HG02870 (cell line): ENCODE measurements at regions not wholly inside any gene's neighbourhood (a gene's known extent, or its start where the extent isn't known, plus 50 kb on each side); places are given as distances from the start of the nearest gene placed in this dataset.
"Not testable (repeated sequence)": the region's sequence is repeated elsewhere in the genome, so short reads cannot be mapped to it uniquely, and the experiment has no call there.

Experiments
- ATAC-seq: cut with Tn5 transposase; IDR thresholded peaks from one replicate; pipeline ENCODE4 v1.9.1; 2021; ENCODE audit warnings: mild to moderate bottlenecking, moderate library complexity; ENCODE audit not compliant: unreplicated experiment

GRCh38 chr9:62145648-62146047 lies 955.8 kb downstream of the SPATA31A7 start:
- not testable (repeated sequence) for ATAC-seq
